Left forelimb (tissue), 1 donor: ENCODE measurements at regions not wholly inside any gene's neighbourhood (a gene's known extent, or its start where the extent isn't known, plus 50 kb on each side); places are given as distances from the start of the nearest gene placed in this dataset.

ENCODE experiments used
- DNase-seq: peaks from one replicate; pipeline ENCODE4 v3.0.0-alpha.2; 2018; ENCODE audit warnings: low spot score

GRCh38 chr20:39574061-39574460 is 611.9 kb downstream of the DHX35 start:
- no peak for DNase-seq

- no peak for DNase-seq
Observed at GRCh38 chr20:39571171-39571570, 609.0 kb downstream of the DHX35 start.

- no peak for DNase-seq
Observed at GRCh38 chr20:39568109-39568508, 606.0 kb downstream of the DHX35 start.

- DNase-seq = no peak
Observed at GRCh38 chr20:39563349-39563748, 601.2 kb downstream of the DHX35 start.

- DNase-seq = no peak
Observed at GRCh38 chr20:39554341-39554740, 592.2 kb downstream of the DHX35 start.

- no peak for DNase-seq
Observed at GRCh38 chr20:39553120-39553519, 591.0 kb downstream of the DHX35 start.

GRCh38 chr20:39549733-39550132 is 587.6 kb downstream of the DHX35 start:
- no peak for DNase-seq

- no peak for DNase-seq
Observed at GRCh38 chr20:39547546-39548408, 585.6 kb downstream of the DHX35 start.

- no peak for DNase-seq
Observed at GRCh38 chr20:39541136-39541803, 579.1 kb downstream of the DHX35 start.

- no peak for DNase-seq
Observed at GRCh38 chr20:39538317-39538716, 576.2 kb downstream of the DHX35 start.

GRCh38 chr20:39535301-39535700 is 573.2 kb downstream of the DHX35 start:
- no peak for DNase-seq

GRCh38 chr20:39534846-39535245 is 572.7 kb downstream of the DHX35 start:
- no peak for DNase-seq

GRCh38 chr20:39533858-39534257 is 571.7 kb downstream of the DHX35 start:
- DNase-seq = no peak

GRCh38 chr20:39532205-39532604 is 570.1 kb downstream of the DHX35 start:
- no peak for DNase-seq

GRCh38 chr20:39528436-39528835 is 566.3 kb downstream of the DHX35 start:
- no peak for DNase-seq

- no peak for DNase-seq
Observed at GRCh38 chr20:39524371-39524911, 562.3 kb downstream of the DHX35 start.

- no peak for DNase-seq
Observed at GRCh38 chr20:39523405-39523804, 561.3 kb downstream of the DHX35 start.

GRCh38 chr20:39518654-39519053 is 556.5 kb downstream of the DHX35 start:
- no peak for DNase-seq

GRCh38 chr20:39516964-39517363 is 554.8 kb downstream of the DHX35 start:
- no peak for DNase-seq

GRCh38 chr20:39504710-39505094 is 542.6 kb downstream of the DHX35 start:
- DNase-seq = no peak

- DNase-seq = no peak
Observed at GRCh38 chr20:39503902-39504709, 542.0 kb downstream of the DHX35 start.

- DNase-seq = no peak
Observed at GRCh38 chr20:39492223-39492797, 530.2 kb downstream of the DHX35 start.
